ENCODE measurements at regions not wholly inside any gene's neighbourhood (a gene's known extent, or its start where the extent isn't known, plus 50 kb on each side); places are given as distances from the start of the nearest gene placed in this dataset.

DNA sequence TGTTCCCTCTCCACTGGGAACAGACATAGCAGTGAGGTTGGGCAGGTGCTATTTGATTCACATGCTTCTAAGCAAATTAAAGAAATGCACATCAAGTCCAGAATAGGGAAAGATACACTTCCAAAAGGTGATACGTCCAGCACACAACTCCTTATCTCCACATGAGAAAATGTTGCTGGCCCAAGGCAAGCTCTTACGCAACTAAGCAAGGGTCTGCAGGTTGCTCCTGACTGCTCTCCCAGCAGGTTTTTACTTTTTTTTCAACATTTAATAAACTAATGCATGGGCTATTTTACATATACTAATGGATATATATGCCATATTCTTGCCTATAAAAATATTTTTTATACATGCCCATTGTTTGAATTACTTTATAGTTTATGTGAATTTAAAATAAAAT, 818.5 kb upstream of the ROBO1 start:
- H3K27ac ChIP-seq: no peak overlapping the region
- H3K4me3 ChIP-seq: no peak overlapping the region
- H3K36me3 ChIP-seq: no peaks in the 10 kb centered on the region
- no peaks in the 10 kb centered on the region for H3K27me3 ChIP-seq
- intact Hi-C loops (cut with DNase I): no loop called here
- no peaks in the 10 kb centered on the region for H3K4me1 ChIP-seq
- TF ChIP-seq, protein P1, sequence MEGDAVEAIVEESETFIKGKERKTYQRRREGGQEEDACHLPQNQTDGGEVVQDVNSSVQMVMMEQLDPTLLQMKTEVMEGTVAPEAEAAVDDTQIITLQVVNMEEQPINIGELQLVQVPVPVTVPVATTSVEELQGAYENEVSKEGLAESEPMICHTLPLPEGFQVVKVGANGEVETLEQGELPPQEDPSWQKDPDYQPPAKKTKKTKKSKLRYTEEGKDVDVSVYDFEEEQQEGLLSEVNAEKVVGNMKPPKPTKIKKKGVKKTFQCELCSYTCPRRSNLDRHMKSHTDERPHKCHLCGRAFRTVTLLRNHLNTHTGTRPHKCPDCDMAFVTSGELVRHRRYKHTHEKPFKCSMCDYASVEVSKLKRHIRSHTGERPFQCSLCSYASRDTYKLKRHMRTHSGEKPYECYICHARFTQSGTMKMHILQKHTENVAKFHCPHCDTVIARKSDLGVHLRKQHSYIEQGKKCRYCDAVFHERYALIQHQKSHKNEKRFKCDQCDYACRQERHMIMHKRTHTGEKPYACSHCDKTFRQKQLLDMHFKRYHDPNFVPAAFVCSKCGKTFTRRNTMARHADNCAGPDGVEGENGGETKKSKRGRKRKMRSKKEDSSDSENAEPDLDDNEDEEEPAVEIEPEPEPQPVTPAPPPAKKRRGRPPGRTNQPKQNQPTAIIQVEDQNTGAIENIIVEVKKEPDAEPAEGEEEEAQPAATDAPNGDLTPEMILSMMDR (IDR thresholded peaks at IDR 0.05): no peak
- no peaks in the 10 kb centered on the region for H3K9me3 ChIP-seq
- no peak for DNase-seq
- ATAC-seq: no peak

DNA sequence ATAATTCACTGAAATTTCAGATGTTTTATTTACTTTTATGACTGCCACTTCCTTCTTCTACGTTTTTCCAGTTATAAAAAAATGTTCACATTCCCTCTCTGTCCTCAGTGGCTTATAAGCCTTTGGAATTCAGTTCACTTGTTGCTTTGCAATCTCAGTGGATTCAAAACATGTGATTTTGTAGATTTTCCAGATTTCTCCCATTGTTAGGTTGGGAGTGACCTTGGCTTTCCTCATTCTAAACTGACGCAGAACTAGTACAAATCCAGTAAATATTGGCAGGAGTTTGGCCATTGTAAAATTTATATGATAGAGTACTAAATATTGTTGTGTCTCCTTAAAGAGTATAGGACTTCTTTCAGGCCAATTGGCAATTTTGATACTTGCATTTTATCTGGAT, 812.3 kb upstream of the ROBO1 start:
- no peaks in the 10 kb centered on the region for H3K9me3 ChIP-seq
- TF ChIP-seq, protein P1 (IDR thresholded peaks at IDR 0.05): no peak
- no peaks in the 10 kb centered on the region for H3K36me3 ChIP-seq
- intact Hi-C loops (cut with DNase I): no loop called here
- H3K27ac ChIP-seq: no peak overlapping the region
- no peaks in the 10 kb centered on the region for H3K4me1 ChIP-seq
- H3K27me3 ChIP-seq: no peaks in the 10 kb centered on the region
- H3K4me3 ChIP-seq: no peak overlapping the region
- ATAC-seq: no peak
- DNase-seq: no peak

DNA sequence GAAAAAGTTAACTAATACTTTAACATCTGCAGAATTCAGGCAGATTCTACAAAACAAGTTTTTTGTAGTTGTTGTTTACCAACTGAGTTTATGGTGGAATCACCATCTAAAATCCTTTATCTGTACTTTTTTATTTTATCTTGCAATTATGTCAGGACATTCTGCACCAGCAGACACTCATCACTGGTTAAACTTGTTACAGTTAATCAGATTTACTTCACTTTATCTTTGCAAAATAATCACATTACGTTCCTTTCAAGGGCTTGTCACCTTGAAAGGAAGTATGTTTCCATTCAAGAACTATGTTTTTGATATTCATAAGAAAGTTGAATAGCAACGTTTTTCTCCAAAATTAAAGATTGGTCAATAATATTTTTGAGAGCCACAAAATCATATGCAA, 796.6 kb upstream of the ROBO1 start:
- DNase-seq (no peak), ATAC-seq (no peak)
- Histone ChIP-seq H3K36me3 (no peaks in the 10 kb centered on the region), H3K27ac (no peak overlapping the region), H3K27me3 (no peaks in the 10 kb centered on the region), H3K9me3 (no peaks in the 10 kb centered on the region), H3K4me1 (no peaks in the 10 kb centered on the region), H3K4me3 (no peak overlapping the region)
- TF ChIP-seq, protein P1 (IDR thresholded peaks at IDR 0.05): no peak
- intact Hi-C loops (cut with DNase I): no loop called here

DNA sequence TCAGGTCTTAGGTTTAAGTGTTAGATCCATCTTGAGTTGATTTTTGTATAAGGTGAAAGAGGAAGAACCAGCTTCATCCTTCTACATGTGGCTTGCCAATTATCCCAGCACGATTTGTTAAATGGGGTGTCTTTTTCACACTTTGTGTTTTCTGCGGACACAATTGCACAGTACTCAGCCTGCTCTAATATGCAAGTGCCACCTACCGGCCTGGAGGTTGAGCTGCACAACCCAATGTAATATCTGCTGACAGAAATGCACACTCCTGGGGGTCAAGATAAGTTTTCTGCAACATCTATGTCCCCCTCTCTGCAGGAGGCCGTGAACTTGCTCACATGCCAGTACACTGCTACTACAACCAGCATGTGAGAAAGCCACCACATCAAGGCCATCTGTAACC, 791.9 kb upstream of the ROBO1 start:
- no peak for ATAC-seq

DNA sequence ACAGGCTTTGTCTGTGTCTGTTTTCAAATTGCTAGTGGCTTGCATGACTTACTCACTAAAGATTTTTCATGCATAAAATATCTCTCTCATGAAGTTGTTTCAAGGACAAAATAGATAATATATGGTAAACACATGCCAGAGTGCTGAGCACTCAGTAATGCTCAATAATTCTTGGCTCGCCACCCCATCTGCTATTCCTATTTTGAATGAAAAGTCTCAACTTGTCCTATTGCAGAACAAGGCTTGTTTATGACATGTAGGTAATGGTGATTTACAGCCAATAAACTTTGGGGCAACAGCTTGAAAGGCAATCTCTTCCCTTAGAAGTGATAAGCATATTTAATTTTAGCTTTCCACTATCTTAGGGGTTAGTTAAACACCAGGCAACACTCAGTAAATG, 789.0 kb upstream of the ROBO1 start:
- no peaks in the 10 kb centered on the region for H3K36me3 ChIP-seq
- H3K9me3 ChIP-seq: no peaks in the 10 kb centered on the region
- no peaks in the 10 kb centered on the region for H3K4me1 ChIP-seq
- no peak overlapping the region for H3K27ac ChIP-seq
- no peaks in the 10 kb centered on the region for H3K27me3 ChIP-seq
- ATAC-seq (no peak), DNase-seq (no peak)
- H3K4me3 ChIP-seq: no peak overlapping the region
- intact Hi-C loops (cut with DNase I): no loop called here
- TF ChIP-seq, protein P1 (IDR thresholded peaks at IDR 0.05): no peak

More for the DNA sequence above, 791.9 kb upstream of the ROBO1 start:
- no peaks in the 10 kb centered on the region for H3K36me3 ChIP-seq
- no peaks in the 10 kb centered on the region for H3K27me3 ChIP-seq
- DNase-seq: no peak
- no peaks in the 10 kb centered on the region for H3K9me3 ChIP-seq
- no peak overlapping the region for H3K27ac ChIP-seq
- TF ChIP-seq, protein P1 (IDR thresholded peaks at IDR 0.05): no peak
- intact Hi-C loops (cut with DNase I): no loop called here
- no peaks in the 10 kb centered on the region for H3K4me1 ChIP-seq
- no peak overlapping the region for H3K4me3 ChIP-seq

DNA sequence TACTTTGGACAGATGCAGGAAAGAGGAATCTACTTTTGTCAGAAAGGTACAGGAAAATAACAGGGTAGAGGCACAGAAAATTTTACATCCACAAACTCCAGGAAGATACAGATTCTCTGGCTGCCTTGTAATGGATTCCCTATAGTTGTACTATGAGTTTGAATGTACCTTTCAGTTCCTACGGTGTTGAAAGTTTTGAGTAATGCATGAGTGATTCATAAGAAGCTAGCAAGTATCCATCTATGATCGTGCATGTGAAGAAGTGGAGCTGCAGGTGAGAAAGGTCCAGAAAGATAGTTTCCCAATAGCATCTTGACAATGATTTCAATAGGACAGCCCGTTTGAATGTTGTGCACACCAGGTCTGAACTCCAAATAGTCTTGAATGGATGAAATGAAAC, 786.5 kb upstream of the ROBO1 start:
- Histone ChIP-seq H3K9me3 (no peaks in the 10 kb centered on the region), H3K4me3 (no peak overlapping the region), H3K27ac (no peak overlapping the region), H3K27me3 (no peaks in the 10 kb centered on the region), H3K36me3 (no peaks in the 10 kb centered on the region), H3K4me1 (no peaks in the 10 kb centered on the region)
- intact Hi-C loops (cut with DNase I): no loop called here
- ATAC-seq: no peak
- TF ChIP-seq, protein P1 (IDR thresholded peaks at IDR 0.05): no peak
- DNase-seq: no peak

Data from upper lobe of right lung (tissue), 1 donor.